ENCODE measurements at regions not wholly inside any gene's neighbourhood (a gene's known extent, or its start where the extent isn't known, plus 50 kb on each side); places are given as distances from the start of the nearest gene placed in this dataset.
A peak's percentile ranks its signal among the peaks of the same experiment; 100 is the strongest.

DNA sequence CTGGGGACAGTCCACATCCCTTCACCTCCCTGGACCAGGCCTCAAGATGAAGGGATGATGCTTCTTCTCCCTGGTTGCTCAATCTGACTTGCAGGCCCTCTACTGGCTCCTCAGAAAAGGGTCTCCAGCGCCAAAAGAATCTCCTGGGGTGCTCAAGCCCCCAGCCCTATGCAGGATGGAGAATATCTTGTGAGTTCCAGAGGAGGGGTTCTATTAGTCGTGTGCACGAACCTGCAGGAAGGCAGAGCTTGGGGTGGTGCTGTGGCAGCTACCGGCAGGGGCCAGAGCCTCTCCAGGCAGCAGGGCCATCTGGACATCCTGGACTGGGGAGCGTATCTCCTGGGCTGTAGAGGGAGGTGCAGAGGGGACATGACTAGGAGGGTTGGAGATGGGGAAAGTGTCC is 1339.5 kb downstream of the BRD1 start:
- Histone ChIP-seq H3K79me1 (ENCODE audit: low read depth, low read length) (peaks cover 2% of the 10 kb centered on the region), H3K18ac (ENCODE audit: low read length) (no peak overlapping the region), H4K8ac (ENCODE audit: low read depth, low read length) (no peak overlapping the region), H3K9ac (ENCODE audit: low read depth, low read length, poor library complexity) (no peak overlapping the region), H2BK120ac (ENCODE audit: low read depth, low read length) (no peak overlapping the region), H2BK5ac (ENCODE audit: low read length) (no peak overlapping the region), H2BK15ac (ENCODE audit: low read length) (no peak overlapping the region), H2BK12ac (ENCODE audit: low read length) (no peak overlapping the region), H3K4me3 (ENCODE audit: low read length in 2 of 2) (no peak overlapping the region), H3K36me3 (replicated peaks in 1 of 2; ENCODE audit: control insufficient read depth in 2 of 2, insufficient read depth in 2 of 2, low read length in 2 of 2) (no peaks in the 10 kb centered on the region), H3K4me2 (ENCODE audit: insufficient read depth, low read length, poor library complexity, severe bottlenecking) (no peak overlapping the region), H4K91ac (ENCODE audit: low read depth, low read length, poor library complexity) (no peak overlapping the region), H3K9me3 (replicated peaks in 1 of 2; ENCODE audit: control insufficient read depth in 2 of 2, insufficient read depth in 1 of 2, low read depth in 1 of 2, low read length in 2 of 2) (no peaks in the 10 kb centered on the region), H3K27ac (replicated peaks; ENCODE audit: low read length) (no peak overlapping the region), H3K4me1 (ENCODE audit: control insufficient read depth in 2 of 2, insufficient read depth in 1 of 2, low read depth in 1 of 2, low read length in 2 of 2) (peaks cover 10 to 12% of the 10 kb centered on the region in 2 donors), H3K4ac (ENCODE audit: low read length) (no peak overlapping the region), H2AK5ac (ENCODE audit: low read depth, low read length) (no peak overlapping the region), H2AFZ (ENCODE audit: low read length) (no peak overlapping the region), H3K23ac (ENCODE audit: low read depth, low read length, poor library complexity) (no peak overlapping the region), H3K14ac (ENCODE audit: low read length) (no peak overlapping the region), H3K27me3 (ENCODE audit: control insufficient read depth in 3 of 3, insufficient read depth in 3 of 3, low read depth in 1 of 3, low read length in 3 of 3) (peaks cover 4 to 56% (median 19%) of the 10 kb centered on the region in 3 experiments)
- no peak for DNase-seq (ENCODE audit: low spot score)
- WGBS, 2 donors (ENCODE audit: extremely low coverage in 2 of 2, insufficient read length in 2 of 2, insufficient replicate concordance in 1 of 2), result no CpG with 5 or more reads among the region's 5 CpGs

DNA sequence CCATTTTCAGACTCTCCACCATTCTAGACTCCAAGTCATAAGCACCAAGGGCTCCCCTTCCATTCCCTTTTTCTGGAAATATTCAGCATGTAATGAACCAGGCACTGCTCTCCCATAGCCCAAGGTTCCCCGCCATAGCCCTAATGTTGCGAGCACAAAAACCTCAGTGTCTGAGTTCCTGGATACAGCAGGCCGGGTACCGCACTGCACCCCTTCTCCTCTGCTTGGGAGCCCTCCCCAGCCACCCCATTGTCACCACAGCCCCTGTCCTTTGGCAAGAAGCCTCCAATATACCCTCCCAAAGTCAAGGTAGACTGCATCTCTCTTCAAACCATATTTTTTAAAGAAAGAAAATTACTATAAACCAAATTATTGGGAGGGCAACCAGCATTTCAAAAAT is 1341.1 kb downstream of the BRD1 start:
- no peak overlapping the region for H2AFZ ChIP-seq (ENCODE audit: low read length)
- no peak overlapping the region for H3K18ac ChIP-seq (ENCODE audit: low read length)
- peaks cover 2% of the 10 kb centered on the region for H3K79me1 ChIP-seq (ENCODE audit: low read depth, low read length)
- H4K8ac ChIP-seq (ENCODE audit: low read depth, low read length), result no peak overlapping the region
- H3K27ac ChIP-seq (replicated peaks; ENCODE audit: low read length), result no peak overlapping the region
- H2BK12ac ChIP-seq (ENCODE audit: low read length), result no peak overlapping the region
- peaks cover 8 to 11% of the 10 kb centered on the region in 2 donors for H3K4me1 ChIP-seq (ENCODE audit: control insufficient read depth in 2 of 2, insufficient read depth in 1 of 2, low read depth in 1 of 2, low read length in 2 of 2)
- no CpG with 5 or more reads among the region's 4 CpGs for WGBS, 2 donors (ENCODE audit: extremely low coverage in 2 of 2, insufficient read length in 2 of 2, insufficient replicate concordance in 1 of 2)
- no peak overlapping the region for H4K91ac ChIP-seq (ENCODE audit: low read depth, low read length, poor library complexity)
- no peak overlapping the region for H3K4me3 ChIP-seq (ENCODE audit: low read length in 2 of 2)
- H2BK5ac ChIP-seq (ENCODE audit: low read length), result no peak overlapping the region
- H3K4ac ChIP-seq (ENCODE audit: low read length), result no peak overlapping the region
- no peak overlapping the region for H2AK5ac ChIP-seq (ENCODE audit: low read depth, low read length)
- H3K36me3 ChIP-seq (replicated peaks in 1 of 2; ENCODE audit: control insufficient read depth in 2 of 2, insufficient read depth in 2 of 2, low read length in 2 of 2), result no peaks in the 10 kb centered on the region
- no peak overlapping the region for H3K23ac ChIP-seq (ENCODE audit: low read depth, low read length, poor library complexity)
- no peak for DNase-seq (ENCODE audit: low spot score)
- peaks cover 4 to 53% (median 17%) of the 10 kb centered on the region in 3 experiments for H3K27me3 ChIP-seq (ENCODE audit: control insufficient read depth in 3 of 3, insufficient read depth in 3 of 3, low read depth in 1 of 3, low read length in 3 of 3)
- no peak overlapping the region for H3K9ac ChIP-seq (ENCODE audit: low read depth, low read length, poor library complexity)
- no peaks in the 10 kb centered on the region for H3K9me3 ChIP-seq (replicated peaks in 1 of 2; ENCODE audit: control insufficient read depth in 2 of 2, insufficient read depth in 1 of 2, low read depth in 1 of 2, low read length in 2 of 2)
- H2BK15ac ChIP-seq (ENCODE audit: low read length), result no peak overlapping the region
- no peak overlapping the region for H3K14ac ChIP-seq (ENCODE audit: low read length)
- no peak overlapping the region for H2BK120ac ChIP-seq (ENCODE audit: low read depth, low read length)
- no peak overlapping the region for H3K4me2 ChIP-seq (ENCODE audit: insufficient read depth, low read length, poor library complexity, severe bottlenecking)

GRCh38 chr22:48486134-48486532 is 1341.5 kb downstream of the BRD1 start:
- peaks cover 4 to 7% of the 10 kb centered on the region in 2 donors for H3K4me1 ChIP-seq (ENCODE audit: control insufficient read depth in 2 of 2, insufficient read depth in 1 of 2, low read depth in 1 of 2, low read length in 2 of 2)
- no peak overlapping the region for H2AFZ ChIP-seq (ENCODE audit: low read length)
- H3K27ac ChIP-seq (replicated peaks; ENCODE audit: low read length), result no peak overlapping the region
- no peak overlapping the region for H3K23ac ChIP-seq (ENCODE audit: low read depth, low read length, poor library complexity)
- no peak overlapping the region for H2BK120ac ChIP-seq (ENCODE audit: low read depth, low read length)
- H3K18ac ChIP-seq (ENCODE audit: low read length), result no peak overlapping the region
- WGBS, 2 donors (ENCODE audit: extremely low coverage in 2 of 2, insufficient read length in 2 of 2, insufficient replicate concordance in 1 of 2), result no CpG with 5 or more reads among the region's 11 CpGs
- no peak overlapping the region for H2BK5ac ChIP-seq (ENCODE audit: low read length)
- H3K14ac ChIP-seq (ENCODE audit: low read length), result no peak overlapping the region
- no peaks in the 10 kb centered on the region for H3K36me3 ChIP-seq (replicated peaks in 1 of 2; ENCODE audit: control insufficient read depth in 2 of 2, insufficient read depth in 2 of 2, low read length in 2 of 2)
- no peak overlapping the region for H4K8ac ChIP-seq (ENCODE audit: low read depth, low read length)
- H3K79me1 ChIP-seq (ENCODE audit: low read depth, low read length), result peaks cover 2% of the 10 kb centered on the region
- H4K91ac ChIP-seq (ENCODE audit: low read depth, low read length, poor library complexity), result no peak overlapping the region
- no peak overlapping the region for H3K4me2 ChIP-seq (ENCODE audit: insufficient read depth, low read length, poor library complexity, severe bottlenecking)
- no peak overlapping the region for H2BK12ac ChIP-seq (ENCODE audit: low read length)
- no peak overlapping the region for H2BK15ac ChIP-seq (ENCODE audit: low read length)
- peaks cover 3 to 48% (median 12%) of the 10 kb centered on the region in 3 experiments for H3K27me3 ChIP-seq (ENCODE audit: control insufficient read depth in 3 of 3, insufficient read depth in 3 of 3, low read depth in 1 of 3, low read length in 3 of 3)
- H3K4ac ChIP-seq (ENCODE audit: low read length), result no peak overlapping the region
- DNase-seq (ENCODE audit: low spot score), result no peak
- no peak overlapping the region for H3K9ac ChIP-seq (ENCODE audit: low read depth, low read length, poor library complexity)
- no peak overlapping the region for H2AK5ac ChIP-seq (ENCODE audit: low read depth, low read length)
- H3K9me3 ChIP-seq (replicated peaks in 1 of 2; ENCODE audit: control insufficient read depth in 2 of 2, insufficient read depth in 1 of 2, low read depth in 1 of 2, low read length in 2 of 2), result no peaks in the 10 kb centered on the region
- no peak overlapping the region for H3K4me3 ChIP-seq (ENCODE audit: low read length in 2 of 2)

- Histone ChIP-seq H2BK15ac (ENCODE audit: low read length) (no peak overlapping the region), H4K91ac (ENCODE audit: low read depth, low read length, poor library complexity) (no peak overlapping the region), H3K23ac (ENCODE audit: low read depth, low read length, poor library complexity) (no peak overlapping the region), H4K8ac (ENCODE audit: low read depth, low read length) (no peak overlapping the region), H2BK120ac (ENCODE audit: low read depth, low read length) (no peak overlapping the region), H3K4ac (ENCODE audit: low read length) (no peak overlapping the region), H2BK12ac (ENCODE audit: low read length) (no peak overlapping the region), H3K27me3 (ENCODE audit: control insufficient read depth in 3 of 3, insufficient read depth in 3 of 3, low read depth in 1 of 3, low read length in 3 of 3) (peaks cover 0 to 42% (median 8%) of the 10 kb centered on the region in 3 experiments), H3K14ac (ENCODE audit: low read length) (no peak overlapping the region), H3K9me3 (replicated peaks in 1 of 2; ENCODE audit: control insufficient read depth in 2 of 2, insufficient read depth in 1 of 2, low read depth in 1 of 2, low read length in 2 of 2) (no peaks in the 10 kb centered on the region), H3K4me1 (ENCODE audit: control insufficient read depth in 2 of 2, insufficient read depth in 1 of 2, low read depth in 1 of 2, low read length in 2 of 2) (peaks cover 0 to 1% of the 10 kb centered on the region in 2 donors), H3K79me1 (ENCODE audit: low read depth, low read length) (no peaks in the 10 kb centered on the region), H3K18ac (ENCODE audit: low read length) (peak overlapping the region; percentile 41), H3K36me3 (replicated peaks in 1 of 2; ENCODE audit: control insufficient read depth in 2 of 2, insufficient read depth in 2 of 2, low read length in 2 of 2) (no peaks in the 10 kb centered on the region), H2BK5ac (ENCODE audit: low read length) (no peak overlapping the region), H2AK5ac (ENCODE audit: low read depth, low read length) (peak overlapping the region; percentile 9), H3K4me3 (ENCODE audit: low read length in 2 of 2) (no peak overlapping the region), H3K27ac (replicated peaks; ENCODE audit: low read length) (no peak overlapping the region), H2AFZ (ENCODE audit: low read length) (no peak overlapping the region), H3K9ac (ENCODE audit: low read depth, low read length, poor library complexity) (no peak overlapping the region), H3K4me2 (ENCODE audit: insufficient read depth, low read length, poor library complexity, severe bottlenecking) (no peak overlapping the region)
- no CpG with 5 or more reads among the region's 22 CpGs for WGBS, 2 donors (ENCODE audit: extremely low coverage in 2 of 2, insufficient read length in 2 of 2, insufficient replicate concordance in 1 of 2)
- no peak for DNase-seq (ENCODE audit: low spot score)
Observed at GRCh38 chr22:48485149-48486133, 1342.2 kb downstream of the BRD1 start.
